ENCODE measurements at regions not wholly inside any gene's neighbourhood (a gene's known extent, or its start where the extent isn't known, plus 50 kb on each side); places are given as distances from the start of the nearest gene placed in this dataset.

GRCh38 chr9:129403779-129404620 is 216.9 kb downstream of the C9orf50 start:
- no peak for ATAC-seq
- no peak for TF ChIP-seq CTCF (IDR thresholded peaks at IDR 0.05)
- no peak for TF ChIP-seq POLR2A (IDR thresholded peaks at IDR 0.05)
- Histone ChIP-seq H3K9me3 (no peaks in the 10 kb centered on the region), H3K27ac (no peak overlapping the region), H3K4me1 (peaks cover 13% of the 10 kb centered on the region), H3K4me3 (no peak overlapping the region), H3K27me3 (no peaks in the 10 kb centered on the region), H3K36me3 (replicated peaks in 1 of 2; ENCODE audit: insufficient read depth in 1 of 2, low read depth in 2 of 2) (no peaks in the 10 kb centered on the region)
- intact Hi-C loops (cut with DNase I): no loop called here
- WGBS, 2 donors: 85 to 86% methylated on average over 2 to 10 of the region's 10 CpGs
- no peak for DNase-seq

- ATAC-seq (no peak), DNase-seq (no peak)
- 79 to 82% methylated on average over 12 to 16 of the region's 16 CpGs for WGBS, 2 donors
- H3K36me3 ChIP-seq (replicated peaks in 1 of 2; ENCODE audit: insufficient read depth in 1 of 2, low read depth in 2 of 2): no peaks in the 10 kb centered on the region
- TF ChIP-seq CTCF (IDR thresholded peaks at IDR 0.05): no peak
- TF ChIP-seq POLR2A (IDR thresholded peaks at IDR 0.05): no peak
- intact Hi-C loops (cut with DNase I): no loop called here
- H3K9me3 ChIP-seq: no peaks in the 10 kb centered on the region
- H3K4me3 ChIP-seq: no peak overlapping the region
- H3K27ac ChIP-seq: no peak overlapping the region
- H3K4me1 ChIP-seq: peaks cover 4% of the 10 kb centered on the region
- H3K27me3 ChIP-seq: no peaks in the 10 kb centered on the region
These were observed 217.7 kb downstream of the C9orf50 start for GRCh38 chr9:129402931-129403778.

GRCh38 chr9:129402371-129402739 is 218.5 kb downstream of the C9orf50 start:
- H3K9me3 ChIP-seq: no peaks in the 10 kb centered on the region
- no peaks in the 10 kb centered on the region for H3K36me3 ChIP-seq (replicated peaks in 1 of 2; ENCODE audit: insufficient read depth in 1 of 2, low read depth in 2 of 2)
- H3K4me1 ChIP-seq: no peaks in the 10 kb centered on the region
- TF ChIP-seq CTCF (IDR thresholded peaks at IDR 0.05) (no peak), POLR2A (IDR thresholded peaks at IDR 0.05) (no peak)
- no peak for DNase-seq
- ATAC-seq: no peak
- H3K27ac ChIP-seq: no peak overlapping the region
- WGBS, 2 donors: 73 to 79% methylated on average over 19 to 20 of the region's 20 CpGs
- intact Hi-C loops (cut with DNase I): no loop called here
- no peak overlapping the region for H3K4me3 ChIP-seq
- H3K27me3 ChIP-seq: no peaks in the 10 kb centered on the region

GRCh38 chr9:129401623-129402370 is 219.1 kb downstream of the C9orf50 start:
- TF ChIP-seq POLR2A (IDR thresholded peaks at IDR 0.05) (no peak), CTCF (IDR thresholded peaks at IDR 0.05) (no peak)
- Histone ChIP-seq H3K4me3 (no peak overlapping the region), H3K27me3 (no peaks in the 10 kb centered on the region), H3K27ac (no peak overlapping the region), H3K9me3 (no peaks in the 10 kb centered on the region), H3K36me3 (replicated peaks in 1 of 2; ENCODE audit: insufficient read depth in 1 of 2, low read depth in 2 of 2) (no peaks in the 10 kb centered on the region), H3K4me1 (no peaks in the 10 kb centered on the region)
- ATAC-seq (no peak), DNase-seq (no peak)
- intact Hi-C loops (cut with DNase I): no loop called here
- WGBS, 2 donors: 59 to 62% methylated on average over 6 of the region's 6 CpGs

All from body of pancreas (tissue), 4 donors.